Stimulated activated CD4-positive, alpha-beta T cell treated with anti-CD3 and anti-CD28 coated beads, Interleukin-1b, Interleukin-23, amount 100 ng/mL, for 1 hour (primary cell): ENCODE measurements at regions not wholly inside any gene's neighbourhood (a gene's known extent, or its start where the extent isn't known, plus 50 kb on each side); places are given as distances from the start of the nearest gene placed in this dataset.
"Not testable (repeated sequence)": the region's sequence is repeated elsewhere in the genome, so short reads cannot be mapped to it uniquely, and the experiment has no call there.

Experiments
- DNase-seq, 2 donors: peaks; one replicate each; pipeline ENCODE4 v3.0.0-alpha.2; 2020; ENCODE audit warnings: low read depth in 2 of 2

DNA sequence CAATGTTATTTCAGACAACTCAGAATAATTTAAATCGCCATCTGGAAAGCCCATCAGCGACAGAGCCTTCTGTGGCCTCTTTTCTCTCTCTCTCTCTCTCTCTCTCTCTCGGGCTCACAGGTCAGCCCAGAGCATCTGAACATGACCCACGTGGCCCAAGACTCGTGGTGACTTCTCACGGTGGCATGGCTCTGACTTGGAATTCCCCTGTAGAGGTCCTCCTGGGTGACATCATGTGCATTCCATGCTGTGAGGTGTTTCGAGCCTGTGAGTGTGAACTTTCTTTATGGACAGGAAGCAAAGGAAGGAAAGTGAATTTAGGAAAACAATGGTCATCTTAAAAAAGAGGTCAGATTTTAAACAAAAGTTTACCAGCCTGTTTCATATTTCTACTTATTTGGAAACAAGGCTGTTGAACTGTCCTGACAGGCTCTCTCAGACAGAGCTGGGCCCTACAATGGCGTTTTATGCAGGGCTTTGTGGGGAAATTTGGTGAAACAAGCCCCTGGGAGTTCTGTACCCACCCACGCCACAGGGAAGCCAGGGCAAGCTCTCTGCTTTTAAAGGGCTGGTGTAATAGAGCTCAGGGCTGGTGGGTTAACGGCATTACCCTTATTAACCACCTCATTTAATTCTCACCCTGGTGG, 359.7 kb upstream of the ZNF32 start:
- no peak for DNase-seq

DNA sequence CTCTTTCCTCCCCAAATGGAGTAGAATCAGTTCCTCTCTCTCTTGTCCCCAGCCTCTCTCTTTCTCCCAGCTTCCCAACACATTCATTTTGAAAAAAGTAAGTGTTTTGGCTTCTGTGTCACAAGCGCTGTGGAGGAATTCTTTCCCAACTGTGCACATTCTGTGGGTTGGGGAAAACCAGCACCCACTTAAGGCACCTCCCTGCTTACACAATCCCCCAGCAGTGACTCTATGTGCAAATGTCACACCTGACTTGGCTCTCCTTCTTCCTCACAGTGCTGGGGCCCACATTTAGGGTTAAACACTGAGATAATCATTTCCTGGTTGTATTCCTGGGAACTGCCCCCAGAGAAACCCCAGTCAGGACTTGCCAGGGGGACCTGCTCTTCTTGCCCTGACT, 358.1 kb upstream of the ZNF32 start:
- DNase-seq: no peak

DNA sequence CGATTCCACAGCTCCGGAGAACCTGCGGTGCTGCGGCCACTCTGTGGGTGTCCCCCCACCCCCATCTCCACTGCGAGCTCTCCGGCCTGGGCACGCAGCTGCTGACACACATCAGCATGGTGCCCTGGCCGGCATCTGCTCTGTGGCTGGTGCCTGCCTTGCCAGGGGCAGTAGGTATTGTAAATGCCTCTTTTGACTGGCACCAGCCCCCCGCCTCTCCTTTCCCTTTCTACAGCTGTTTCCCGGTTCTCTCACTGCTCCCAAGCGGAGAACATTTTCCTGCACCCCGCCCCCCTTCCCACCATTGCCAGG, 357.1 kb upstream of the ZNF32 start:
- no peak for DNase-seq

DNA sequence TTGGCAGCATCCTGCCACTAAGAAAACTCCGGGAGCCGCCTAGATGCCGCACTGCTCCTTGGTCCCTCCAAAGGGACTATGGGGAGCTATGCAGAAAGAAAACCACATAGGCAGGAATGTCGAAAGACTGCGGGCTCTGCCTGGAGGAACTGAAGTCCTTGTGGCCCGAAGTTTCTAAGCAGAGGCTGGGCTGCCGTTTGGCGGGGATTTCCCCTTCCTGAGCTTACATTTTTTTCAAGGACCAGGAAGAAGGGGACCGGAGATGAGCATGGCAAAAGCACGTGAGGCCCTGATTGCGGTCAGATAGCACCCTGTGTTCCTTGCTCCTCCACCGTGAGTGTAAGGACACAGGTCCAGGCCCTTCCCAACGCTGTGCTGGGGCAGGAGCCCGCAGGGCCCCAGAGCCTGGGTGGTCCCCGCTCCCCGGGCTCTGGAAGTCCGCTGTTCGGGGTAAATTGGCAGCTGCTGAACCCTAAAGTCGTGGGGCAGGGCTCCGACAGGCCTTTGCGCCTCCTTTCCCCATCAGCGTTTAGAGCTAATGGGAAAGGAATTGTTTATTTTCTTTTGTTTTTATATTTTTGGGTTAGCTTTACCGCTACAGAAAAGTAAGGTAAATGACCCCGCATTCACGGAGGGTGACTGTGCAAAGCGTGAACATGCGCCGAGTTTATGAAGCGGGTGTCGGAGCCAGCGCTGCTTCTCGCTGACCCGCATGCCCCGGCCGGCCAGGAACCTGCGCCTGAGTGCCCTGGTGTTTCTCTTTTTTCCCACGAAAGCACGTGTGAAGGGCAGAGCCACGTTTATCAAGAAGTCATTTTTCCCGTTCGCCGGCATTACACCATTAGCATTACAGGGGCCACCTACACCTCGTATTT, 356.5 kb upstream of the ZNF32 start:
- no peak for DNase-seq

DNA sequence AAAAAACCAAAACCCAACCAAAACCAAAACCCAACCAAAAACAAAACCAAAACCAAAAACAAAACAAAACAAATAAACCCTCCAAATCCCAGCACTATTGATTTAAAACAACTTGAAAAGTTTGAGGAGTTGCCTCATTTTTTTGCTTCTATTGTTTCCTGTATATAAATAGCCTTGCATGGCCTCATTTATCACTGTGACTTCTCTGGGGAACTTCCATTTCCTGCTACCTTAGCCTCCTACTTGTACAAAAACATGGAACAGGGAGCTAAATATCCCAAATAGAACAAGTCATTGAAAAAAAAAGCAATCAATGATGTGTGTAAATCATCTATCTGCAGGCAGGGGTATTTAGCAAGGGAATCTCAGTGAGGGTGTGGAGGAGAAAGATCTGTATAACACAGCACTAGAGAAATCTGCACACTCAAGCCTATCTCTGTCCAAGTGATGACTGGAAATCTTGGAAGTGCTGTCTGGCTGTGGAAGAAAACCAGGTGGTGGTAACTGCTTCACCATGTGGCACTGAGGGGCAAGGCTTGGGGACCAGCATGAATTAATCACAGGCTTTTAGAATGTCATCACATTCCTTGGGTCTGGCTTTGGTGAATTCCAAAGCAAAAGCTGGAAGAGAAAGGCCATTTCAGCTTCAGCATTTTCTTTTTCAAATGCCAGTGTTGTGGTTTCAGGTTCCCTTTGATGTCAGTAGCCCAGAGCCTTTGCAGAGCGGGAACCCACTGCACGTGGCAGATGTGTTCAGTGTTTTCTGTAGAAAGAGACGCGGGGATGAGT, 349.5 kb upstream of the ZNF32 start:
- no peak for DNase-seq

DNA sequence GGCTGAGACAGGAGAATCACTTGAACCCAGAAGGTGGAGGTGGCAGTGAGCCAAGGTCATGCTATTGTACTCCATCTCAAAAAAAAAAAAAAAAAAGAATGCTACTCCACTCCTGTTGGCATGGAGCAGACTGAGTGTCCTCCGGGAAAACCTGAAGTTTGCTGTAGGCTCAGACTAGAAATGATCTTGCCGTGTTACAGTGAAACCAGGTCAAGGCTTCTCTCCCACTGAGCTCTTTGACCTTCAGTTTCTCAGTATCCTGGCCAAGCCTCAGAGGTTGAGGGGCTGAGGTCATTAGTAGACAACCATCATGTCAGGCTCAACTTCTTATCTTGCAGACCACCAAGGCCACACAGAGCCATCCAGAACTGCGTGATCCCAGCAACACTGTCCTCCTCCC, 348.6 kb upstream of the ZNF32 start:
- no peak for DNase-seq

DNA sequence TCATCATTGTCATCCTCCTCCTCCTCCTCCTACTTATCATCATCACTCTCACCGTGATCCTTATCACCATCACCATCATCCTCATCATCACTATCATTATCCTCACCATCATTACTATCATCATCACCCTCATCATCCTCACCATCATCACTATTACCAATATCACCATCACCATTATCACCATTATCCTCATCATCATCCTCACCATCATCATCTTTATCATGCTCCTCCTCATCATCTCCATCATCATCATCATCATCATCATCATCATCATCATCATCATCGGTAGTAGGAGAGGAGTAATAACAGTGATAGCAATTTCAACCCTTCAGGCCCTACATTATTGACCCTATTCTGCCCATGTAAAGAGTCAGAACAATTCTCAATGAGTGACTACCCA, 345.9 kb upstream of the ZNF32 start:
- DNase-seq: no peak

DNA sequence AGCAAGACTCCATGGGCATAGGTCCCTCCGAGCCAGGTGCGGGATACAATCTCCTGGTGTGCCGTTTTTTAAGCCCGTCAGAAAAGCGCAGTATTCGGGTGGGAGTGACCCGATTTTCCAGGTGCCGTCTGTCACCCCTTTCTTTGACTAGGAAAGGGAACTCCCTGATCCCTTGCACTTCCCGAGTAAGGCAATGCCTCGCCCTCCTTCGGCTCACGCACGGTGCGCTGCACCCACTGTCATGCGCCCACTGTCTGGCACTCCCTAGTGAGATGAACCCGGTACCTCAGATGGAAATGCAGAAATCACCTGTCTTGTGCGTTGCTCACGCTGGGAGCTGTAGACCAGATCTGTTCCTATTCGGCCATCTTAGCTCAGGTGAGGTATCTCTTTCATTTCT, 344.1 kb upstream of the ZNF32 start:
- not testable (repeated sequence) for DNase-seq

DNA sequence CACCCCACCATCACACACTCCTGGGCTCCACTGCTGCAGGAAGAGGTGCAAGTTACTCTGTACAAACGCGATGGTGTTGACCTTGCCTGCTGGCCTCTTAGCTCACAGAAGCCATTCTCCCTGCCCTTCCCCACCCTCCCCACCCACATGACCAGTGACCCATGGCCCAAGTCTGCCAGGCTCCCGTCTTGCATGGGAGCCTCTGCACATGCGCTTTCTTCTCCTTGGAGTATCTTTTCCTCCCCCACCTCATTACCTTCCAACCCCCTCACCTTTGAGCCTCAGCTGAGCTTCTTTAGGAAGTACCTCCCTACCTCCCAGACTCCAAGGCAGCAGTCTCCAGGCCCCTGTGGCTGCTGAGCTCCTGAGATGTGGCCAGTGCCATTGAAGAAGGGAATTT, 337.7 kb upstream of the ZNF32 start:
- DNase-seq: no peak

DNA sequence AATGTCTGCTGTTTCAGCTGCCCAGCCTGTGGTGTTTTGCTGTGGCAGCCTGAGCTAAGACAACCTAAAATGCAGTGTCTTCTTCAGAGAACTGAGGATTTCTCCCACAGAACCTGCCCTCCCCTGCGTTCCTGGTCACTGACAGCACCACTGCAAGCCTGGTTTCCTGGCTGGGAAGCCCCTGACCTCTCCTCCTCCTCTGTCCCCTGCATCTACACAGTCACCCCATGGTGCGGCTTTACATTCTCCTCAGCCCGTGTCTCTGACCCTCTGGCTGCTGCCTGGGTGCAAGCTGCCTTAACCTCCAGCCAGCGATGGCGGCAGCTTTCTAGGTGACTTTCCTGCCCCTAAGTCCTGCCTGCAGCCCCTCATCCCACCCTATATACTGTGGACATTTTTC, 337.3 kb upstream of the ZNF32 start:
- no peak for DNase-seq

DNA sequence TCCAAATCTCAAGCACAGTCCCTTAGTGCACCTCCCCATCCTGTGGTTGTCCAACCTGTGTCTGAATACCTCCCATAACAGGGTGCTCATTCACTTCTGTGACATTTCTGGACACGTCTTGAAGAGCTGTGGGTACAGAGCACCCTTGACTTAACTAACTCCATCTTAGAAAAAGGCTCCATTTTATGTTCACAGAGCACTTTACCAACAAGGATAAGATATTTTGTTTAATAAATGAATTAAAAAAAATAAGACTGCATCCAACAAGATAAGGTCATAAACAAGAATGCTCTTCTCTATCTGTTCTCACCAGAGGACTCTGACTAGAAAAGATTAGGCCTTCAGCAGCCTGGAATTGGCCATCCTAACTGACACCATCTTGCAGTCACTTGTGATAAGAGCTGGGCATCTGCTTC, 335.2 kb upstream of the ZNF32 start:
- no peak for DNase-seq

DNA sequence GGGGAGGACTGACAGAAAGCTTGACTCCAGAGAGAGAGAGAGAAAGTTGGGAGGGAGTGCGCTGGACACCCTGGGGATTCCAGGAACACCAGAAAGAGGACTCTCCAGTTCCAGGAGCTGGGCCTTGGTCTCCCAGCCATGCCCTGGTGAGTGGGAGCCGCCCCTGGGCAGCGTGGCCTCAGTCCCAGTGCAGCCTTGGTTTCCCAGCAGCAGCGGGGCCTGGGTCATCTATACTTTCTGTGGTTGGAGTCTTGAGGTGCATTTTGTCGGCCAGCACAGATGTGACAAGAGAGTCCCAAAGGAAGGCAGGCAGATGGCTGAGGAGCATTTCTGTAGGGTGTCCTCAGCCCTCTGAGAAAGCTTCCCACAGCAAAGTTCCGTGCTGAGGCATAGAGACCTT, 334.7 kb upstream of the ZNF32 start:
- DNase-seq: no peak

DNA sequence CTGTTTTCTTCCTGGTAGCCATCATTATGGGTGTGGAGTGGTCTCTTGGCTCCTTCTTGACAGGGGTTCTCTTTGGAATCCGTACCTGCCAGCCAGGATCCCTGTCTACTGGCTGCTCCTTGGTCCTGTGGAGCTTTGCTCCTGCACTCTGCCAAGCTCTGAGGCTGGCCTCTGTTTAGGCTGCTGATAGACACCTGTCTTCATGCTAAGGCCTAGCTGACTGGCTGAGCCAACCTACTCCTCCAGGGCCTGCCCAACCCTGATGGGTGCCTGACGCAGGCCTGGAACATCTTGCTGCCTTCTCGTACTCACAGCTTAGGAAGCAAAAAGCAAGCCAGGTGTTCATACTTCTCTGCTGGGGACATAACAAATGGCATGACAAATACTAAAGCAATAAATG, 333.6 kb upstream of the ZNF32 start:
- no peak for DNase-seq

DNA sequence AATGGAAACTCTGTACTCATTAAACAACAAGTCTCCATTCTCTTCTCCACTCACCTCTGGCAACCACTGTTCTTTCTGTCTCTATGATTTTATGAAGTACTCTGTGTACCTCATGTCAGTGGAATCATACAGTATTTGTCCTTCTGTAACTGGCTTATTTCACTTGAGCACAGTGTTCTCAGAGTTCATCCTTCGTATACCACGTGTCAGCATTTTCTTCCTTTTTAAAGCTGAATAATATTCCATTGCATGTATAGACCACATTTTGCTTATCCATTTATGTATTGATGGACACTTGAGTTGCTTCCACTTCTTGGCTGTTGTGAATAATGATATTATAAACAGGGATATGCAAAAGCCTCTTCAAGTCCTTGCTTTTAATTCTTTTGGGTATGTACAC, 333.0 kb upstream of the ZNF32 start:
- DNase-seq: no peak

DNA sequence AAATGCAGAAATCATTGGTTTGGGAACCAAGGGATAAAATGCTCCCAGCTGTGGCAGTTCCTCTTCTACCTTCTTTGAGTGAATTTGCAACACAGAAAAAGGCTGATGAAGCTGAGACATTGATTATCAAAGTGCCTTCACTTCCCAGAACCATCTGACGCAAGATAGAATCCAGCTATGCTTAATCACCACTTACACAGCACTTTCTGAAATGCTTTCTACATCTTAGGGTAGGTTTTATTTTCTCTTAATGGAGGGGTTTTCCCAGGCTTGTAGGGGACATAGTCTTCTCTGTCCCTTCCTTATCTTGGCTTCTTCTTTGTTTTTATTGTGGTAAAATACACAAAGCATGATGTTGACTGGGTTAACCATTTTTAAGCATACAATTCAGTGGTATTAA, 332.6 kb upstream of the ZNF32 start:
- DNase-seq: no peak

DNA sequence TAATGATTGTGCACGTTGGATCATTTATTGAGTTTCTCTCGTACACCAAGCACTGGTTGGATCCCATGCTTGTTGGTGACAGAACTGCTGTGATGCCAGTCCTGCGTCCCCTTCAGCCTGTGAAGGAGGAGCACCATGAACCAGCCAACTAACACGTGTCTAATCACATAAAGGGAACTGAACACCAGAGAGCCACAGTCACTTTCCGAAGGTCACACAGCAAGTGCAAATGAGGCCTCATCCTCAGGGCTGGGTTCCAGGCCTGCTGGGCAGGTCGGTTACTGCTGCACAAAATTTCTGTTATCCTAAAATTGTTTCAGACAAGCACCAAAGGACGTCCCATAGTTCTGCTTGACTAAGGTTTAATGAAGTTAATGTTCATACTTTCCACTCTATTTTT, 332.0 kb upstream of the ZNF32 start:
- DNase-seq: no peak

DNA sequence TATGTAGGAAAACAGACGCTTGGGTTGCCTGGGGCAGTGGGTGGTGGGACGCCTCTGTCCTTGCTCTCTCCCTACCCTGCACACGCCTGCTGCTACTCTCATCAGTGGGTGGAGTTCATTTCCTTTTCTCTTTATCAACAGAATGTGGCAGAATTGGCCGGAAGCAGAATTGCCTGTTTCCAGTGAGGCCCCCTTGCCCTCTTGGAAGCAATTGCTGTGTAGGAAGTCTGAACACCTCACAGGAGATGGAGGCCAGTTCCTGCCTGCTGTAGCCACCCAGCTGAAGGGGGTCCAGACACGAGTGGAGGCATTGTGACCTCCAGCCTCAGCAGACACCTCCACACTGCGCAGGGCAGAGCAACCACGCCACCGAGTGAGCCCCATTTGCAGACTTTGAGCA, 331.6 kb upstream of the ZNF32 start:
- no peak for DNase-seq

DNA sequence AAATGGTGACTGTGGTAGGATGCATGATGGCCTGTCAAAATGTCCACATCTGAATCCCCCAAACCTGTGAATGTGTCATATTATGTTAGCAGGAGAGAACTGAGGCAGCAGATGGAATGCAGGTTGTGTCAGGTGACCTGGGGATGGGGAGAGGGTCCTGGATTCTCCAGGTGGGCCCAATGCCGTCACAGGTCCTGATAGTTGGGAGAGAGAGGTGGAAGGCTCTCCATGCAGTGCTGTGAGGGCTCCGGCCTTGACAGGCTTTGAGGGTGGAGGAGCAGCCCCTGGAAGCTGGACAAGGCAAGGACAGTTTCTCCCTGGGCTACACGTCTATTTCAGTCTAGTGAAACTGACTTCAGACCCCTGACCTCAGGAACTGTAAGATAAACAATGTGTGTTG, 330.9 kb upstream of the ZNF32 start:
- DNase-seq: no peak

DNA sequence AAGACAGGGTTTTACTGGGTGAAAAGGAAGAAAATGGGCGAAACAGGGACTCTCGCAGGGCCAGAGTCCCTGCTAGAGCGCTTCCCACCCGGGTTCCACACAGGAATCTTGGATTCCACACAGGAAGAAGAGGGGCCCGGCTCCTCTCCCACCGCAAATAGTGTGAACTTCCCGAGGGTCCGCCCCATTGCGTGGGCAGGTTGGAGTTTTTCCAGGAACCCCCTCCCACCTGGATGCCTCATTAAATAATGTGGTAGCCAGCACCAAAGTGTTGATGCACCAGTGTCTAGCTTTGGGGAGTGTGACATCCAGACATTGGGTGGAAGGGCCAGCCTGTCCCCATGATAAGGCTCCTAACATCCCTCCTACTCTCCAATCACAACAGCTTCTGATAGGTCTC, 330.3 kb upstream of the ZNF32 start:
- DNase-seq: no peak

DNA sequence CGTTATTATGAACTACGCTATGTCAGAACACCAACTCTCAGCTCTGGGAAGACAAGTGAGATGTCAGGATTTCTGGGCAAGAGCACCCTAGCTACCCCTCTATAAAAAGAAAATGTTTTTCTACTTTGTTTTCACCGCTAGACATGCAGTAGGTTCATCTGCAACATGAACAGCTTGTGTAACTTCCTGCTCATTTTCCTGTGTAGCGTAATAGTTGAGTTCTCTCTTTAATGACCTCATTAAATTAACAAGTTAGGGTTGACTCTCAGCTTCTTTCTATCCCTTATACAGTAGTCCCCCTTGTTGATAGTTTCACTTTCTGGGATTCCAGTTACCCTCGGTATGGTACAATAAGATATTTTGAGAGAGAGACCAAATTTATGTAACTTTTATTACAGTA, 329.4 kb upstream of the ZNF32 start:
- DNase-seq: no peak

DNA sequence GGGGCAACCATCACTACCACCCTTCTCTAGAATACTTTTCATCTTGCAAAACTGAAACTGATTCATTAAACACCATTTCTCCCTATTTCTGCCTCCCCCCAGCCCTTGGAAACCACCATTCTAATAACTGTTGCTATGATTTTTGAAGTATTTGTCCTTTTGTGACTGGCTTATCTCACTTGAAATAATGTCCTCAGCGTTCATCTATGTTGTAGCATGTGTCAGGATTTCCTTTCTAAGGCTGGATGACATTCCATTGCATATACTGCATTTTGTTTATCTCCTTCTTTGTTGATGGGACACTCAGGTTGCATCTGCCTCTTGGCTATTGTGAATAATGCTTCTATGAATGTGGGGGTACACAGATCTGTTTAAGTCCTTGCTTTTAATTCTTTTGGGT, 327.6 kb upstream of the ZNF32 start:
- DNase-seq: no peak

DNA sequence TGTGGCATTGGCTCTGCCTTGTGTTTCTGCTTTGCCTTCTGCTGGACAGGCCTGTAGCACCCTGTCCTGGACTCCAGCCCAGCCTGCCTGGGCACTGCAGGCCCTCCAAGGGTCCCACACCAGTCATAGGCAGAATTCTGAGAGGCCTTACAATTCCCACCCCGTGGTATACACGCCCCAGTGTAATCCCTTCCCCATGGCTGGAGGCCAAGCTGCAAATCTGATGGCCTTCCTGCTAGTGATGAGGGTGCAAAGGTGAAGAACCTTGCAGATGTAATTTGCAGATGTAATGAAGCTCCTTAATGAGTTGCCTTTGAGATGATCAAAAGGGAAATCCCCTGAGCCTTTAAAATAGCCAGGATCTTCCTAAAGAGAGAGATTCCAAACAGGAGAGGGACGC, 325.1 kb upstream of the ZNF32 start:
- no peak for DNase-seq
